HG02642 (cell line): ENCODE measurements at regions not wholly inside any gene's neighbourhood (a gene's known extent, or its start where the extent isn't known, plus 50 kb on each side); places are given as distances from the start of the nearest gene placed in this dataset.
A peak's percentile ranks its signal among the peaks of the same experiment; 100 is the strongest.
"Not testable (repeated sequence)": the region's sequence is repeated elsewhere in the genome, so short reads cannot be mapped to it uniquely, and the experiment has no call there.

Experiments
- ATAC-seq: cut with Tn5 transposase; IDR thresholded peaks from one replicate; pipeline ENCODE4 v1.9.1; 2021; ENCODE audit warnings: mild to moderate bottlenecking; ENCODE audit not compliant: unreplicated experiment, poor library complexity

- no peak for ATAC-seq
Observed at GRCh38 chr3:31198890-31199289, 304.4 kb upstream of the GADL1 start.

- no peak for ATAC-seq
Observed at GRCh38 chr3:31203960-31204795, 309.7 kb upstream of the GADL1 start.

GRCh38 chr3:31204796-31205056 lies 310.3 kb upstream of the GADL1 start:
- not testable (repeated sequence) for ATAC-seq

GRCh38 chr3:31210068-31210645 lies 315.7 kb upstream of the GADL1 start:
- ATAC-seq = no peak

GRCh38 chr3:31213869-31214486 lies 318.7 kb upstream of the STT3B start:
- ATAC-seq = peak; percentile 52

GRCh38 chr3:31218082-31218481 lies 314.6 kb upstream of the STT3B start:
- ATAC-seq = no peak

- ATAC-seq = peak; percentile 64
Observed at GRCh38 chr3:31219131-31219843, 313.4 kb upstream of the STT3B start.

- no peak for ATAC-seq
Observed at GRCh38 chr3:31220431-31220830, 312.3 kb upstream of the STT3B start.

GRCh38 chr3:31223278-31223677 lies 309.4 kb upstream of the STT3B start:
- no peak for ATAC-seq

GRCh38 chr3:31224936-31225335 lies 307.8 kb upstream of the STT3B start:
- no peak for ATAC-seq

GRCh38 chr3:31225923-31226322 lies 306.8 kb upstream of the STT3B start:
- ATAC-seq = no peak

- no peak for ATAC-seq
Observed at GRCh38 chr3:31226346-31226745, 306.4 kb upstream of the STT3B start.

- ATAC-seq = peak; percentile 38
Observed at GRCh38 chr3:31227131-31227562, 305.6 kb upstream of the STT3B start.

- peak; percentile 35 for ATAC-seq
Observed at GRCh38 chr3:31230425-31231223, 302.1 kb upstream of the STT3B start.

GRCh38 chr3:31232055-31233025 lies 300.4 kb upstream of the STT3B start:
- peak; percentile 42 for ATAC-seq

- ATAC-seq = no peak
Observed at GRCh38 chr3:31234145-31234544, 298.6 kb upstream of the STT3B start.

- no peak for ATAC-seq
Observed at GRCh38 chr3:31235062-31235700, 297.5 kb upstream of the STT3B start.

- ATAC-seq = no peak
Observed at GRCh38 chr3:31237887-31238286, 294.8 kb upstream of the STT3B start.

GRCh38 chr3:31240013-31240412 lies 292.7 kb upstream of the STT3B start:
- no peak for ATAC-seq
